GM19438 (cell line): ENCODE measurements at regions not wholly inside any gene's neighbourhood (a gene's known extent, or its start where the extent isn't known, plus 50 kb on each side); places are given as distances from the start of the nearest gene placed in this dataset.

Experiments
- ATAC-seq: cut with Tn5 transposase; IDR thresholded peaks from one replicate; pipeline ENCODE4 v1.9.1; 2021; ENCODE audit warnings: low read depth; ENCODE audit not compliant: unreplicated experiment

DNA sequence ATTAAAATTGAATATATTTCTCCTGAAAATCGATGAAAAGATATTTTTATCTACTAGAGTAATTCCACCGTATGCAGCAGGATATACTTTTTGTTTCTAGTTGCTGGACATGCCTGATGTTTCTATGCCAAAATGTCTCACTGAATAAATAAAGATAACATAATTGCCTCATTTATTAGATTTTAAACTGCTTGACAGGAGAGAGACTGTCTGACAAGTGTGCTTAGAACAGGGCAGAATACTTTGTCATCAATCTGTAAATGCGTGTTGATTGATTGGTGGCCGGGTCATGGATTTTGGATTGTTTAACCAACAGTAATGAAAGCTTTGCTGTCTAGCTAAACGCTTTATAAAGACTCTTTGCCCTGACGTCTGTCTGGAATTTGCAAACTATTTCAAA is 339.0 kb downstream of the CHRM3 start:
- no peak for ATAC-seq

DNA sequence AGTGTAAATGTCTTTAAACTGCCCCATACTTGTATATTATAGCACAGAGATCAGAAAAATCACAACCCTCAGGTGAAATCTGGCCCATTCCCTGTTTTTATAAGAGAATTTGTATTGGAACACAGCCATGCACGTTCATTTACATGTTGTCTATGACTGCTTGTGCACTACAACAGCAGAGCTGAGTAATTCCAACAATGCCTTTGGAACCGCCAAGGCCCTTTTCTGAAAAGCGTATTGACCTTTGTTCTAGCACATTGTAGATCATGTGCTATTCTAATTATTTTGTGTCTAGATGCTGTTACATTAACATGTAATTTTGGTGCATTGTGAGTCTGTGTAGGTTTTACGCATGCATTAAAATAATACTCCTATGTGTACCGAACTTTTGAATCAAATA is 339.6 kb downstream of the CHRM3 start:
- ATAC-seq, result no peak

DNA sequence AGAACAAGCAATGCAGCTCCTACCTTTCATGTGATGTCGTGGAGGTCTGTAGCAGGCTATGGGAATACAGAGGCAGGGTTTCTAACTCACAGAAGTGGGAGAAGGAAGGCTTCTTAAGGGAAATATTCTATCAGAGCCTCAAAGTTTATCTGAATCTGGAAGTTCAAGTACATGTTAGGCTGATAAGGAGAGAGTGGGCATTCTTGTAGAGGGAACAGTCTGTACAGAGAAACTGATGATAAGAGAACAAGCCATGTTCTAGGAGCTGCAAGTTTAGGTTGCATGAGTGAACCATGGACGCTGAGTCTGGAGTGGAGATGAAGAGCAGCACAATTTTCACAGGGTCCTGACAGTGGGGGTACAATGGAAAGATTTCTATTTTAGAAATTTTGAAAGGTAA is 344.0 kb downstream of the CHRM3 start:
- ATAC-seq, result no peak

DNA sequence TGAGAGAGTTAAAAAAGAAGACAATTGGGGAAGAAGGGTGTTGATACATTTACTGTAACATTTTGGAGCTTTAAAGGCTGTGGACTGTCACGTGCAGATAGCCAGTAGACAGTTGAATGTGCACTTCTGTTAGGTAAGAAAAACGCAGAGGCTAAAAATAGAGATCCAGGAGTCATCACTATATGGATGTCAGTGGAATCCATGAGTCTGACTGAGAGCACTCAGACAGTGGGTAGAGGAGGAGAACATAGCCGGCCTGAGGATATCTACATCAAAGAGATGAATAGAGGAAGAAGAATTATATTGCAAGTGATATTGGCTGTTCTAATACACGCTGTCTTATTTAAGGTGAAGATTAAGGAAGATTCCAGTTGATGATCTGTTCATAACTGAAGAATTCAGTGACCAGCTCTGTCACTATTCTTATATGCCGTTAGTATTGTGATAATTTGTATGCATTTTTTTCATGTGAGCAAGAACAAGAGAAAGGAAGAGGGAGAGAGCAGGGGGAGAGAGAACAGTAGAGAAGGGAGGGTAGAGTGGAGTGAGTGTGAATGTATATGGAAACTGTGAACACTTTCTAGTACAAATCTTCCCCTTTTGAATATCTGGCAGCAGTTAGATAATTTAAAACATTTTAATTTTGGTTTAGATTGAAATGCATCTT is 344.8 kb downstream of the CHRM3 start:
- ATAC-seq, result no peak

DNA sequence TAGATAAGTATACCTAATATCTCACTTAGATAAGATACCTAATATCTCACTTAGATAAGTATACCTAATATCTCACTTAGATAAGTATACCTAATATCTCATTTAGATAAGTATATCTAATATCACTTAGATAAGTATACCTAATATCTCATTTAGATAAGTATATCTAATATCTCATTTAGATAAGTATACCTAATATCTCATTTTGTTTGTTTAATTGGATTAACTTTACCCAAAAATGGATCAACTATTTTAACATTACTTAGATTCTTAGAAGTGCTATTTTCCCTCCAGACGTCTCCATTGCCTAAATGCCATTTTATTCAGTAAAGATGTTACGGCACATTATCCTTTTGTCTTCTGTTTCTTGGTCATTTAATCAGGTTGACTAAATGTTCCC is 346.4 kb downstream of the CHRM3 start:
- no peak for ATAC-seq

DNA sequence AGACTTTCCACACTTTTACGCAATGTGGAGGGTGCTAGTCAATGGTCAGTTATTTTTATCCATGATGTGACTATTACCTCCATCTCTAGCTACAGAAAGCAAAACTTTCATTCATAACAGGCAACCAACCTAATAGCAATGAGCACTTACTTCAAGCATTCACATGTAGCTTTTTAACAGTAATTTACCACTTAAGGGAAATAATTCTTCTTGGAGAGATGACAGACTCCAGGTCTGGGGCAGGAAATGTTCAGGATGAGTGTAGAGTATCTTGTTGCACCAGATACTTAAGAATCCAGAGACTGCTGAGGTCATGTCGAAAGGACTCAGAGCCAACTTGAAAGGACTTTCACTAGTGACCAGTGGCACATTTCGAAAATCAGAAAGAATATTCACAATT is 347.6 kb downstream of the CHRM3 start:
- no peak for ATAC-seq

DNA sequence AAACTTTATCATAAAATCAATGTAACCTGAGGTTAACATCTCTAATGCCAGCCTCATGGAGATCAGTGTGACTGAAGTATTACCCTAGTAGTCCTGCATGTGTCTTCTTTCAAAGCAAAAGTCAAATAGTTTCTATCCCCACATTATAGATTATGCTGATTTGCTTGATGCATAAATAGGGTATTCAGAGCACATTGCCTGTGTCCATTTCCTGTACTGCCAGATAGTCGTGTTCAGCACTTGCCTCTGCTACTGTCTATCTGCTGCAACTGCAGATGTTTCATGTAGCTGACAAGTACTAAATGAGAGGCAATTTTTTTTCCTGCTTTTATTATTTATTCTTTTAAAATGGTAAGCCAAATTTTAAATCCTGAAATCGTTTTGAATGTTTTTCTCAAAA is 348.7 kb downstream of the CHRM3 start:
- ATAC-seq, result no peak

DNA sequence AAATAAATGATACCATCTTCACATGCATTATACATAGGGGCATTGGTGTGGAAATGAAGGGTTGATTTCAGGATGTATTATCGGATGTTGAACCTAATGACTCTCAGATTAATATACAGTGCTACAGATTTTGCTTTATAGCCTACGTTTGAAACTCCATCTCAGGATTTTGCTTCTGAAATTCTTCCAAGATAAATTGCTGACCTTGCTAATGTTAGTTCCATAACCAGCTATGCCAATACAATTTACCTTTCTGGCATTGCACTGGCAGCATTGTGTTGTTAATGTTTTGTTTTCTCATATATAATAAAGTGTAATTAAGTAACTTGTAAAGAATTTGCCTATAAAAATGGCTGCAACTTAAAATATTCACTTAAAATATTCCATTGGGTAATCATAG is 350.1 kb downstream of the CHRM3 start:
- ATAC-seq, result no peak

DNA sequence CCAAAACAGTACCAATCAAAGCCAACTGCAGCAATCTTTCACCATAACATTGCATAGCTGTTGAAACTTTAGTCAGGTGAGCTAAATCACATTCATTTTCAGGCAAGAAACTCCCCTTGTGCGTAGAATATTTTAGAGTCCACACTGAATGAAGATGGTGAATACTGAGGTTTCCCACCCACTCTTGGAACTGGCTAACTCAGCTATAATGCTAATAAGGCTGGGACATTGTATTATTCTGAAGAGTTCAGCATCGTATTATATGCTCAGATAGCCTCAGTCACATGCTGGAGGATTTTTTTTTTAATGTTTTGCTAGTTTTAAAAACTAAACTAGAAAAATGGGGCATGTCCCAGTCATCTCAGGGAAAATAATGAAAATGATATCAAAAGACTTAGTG is 352.3 kb upstream of the FMN2 start:
- no peak for ATAC-seq

DNA sequence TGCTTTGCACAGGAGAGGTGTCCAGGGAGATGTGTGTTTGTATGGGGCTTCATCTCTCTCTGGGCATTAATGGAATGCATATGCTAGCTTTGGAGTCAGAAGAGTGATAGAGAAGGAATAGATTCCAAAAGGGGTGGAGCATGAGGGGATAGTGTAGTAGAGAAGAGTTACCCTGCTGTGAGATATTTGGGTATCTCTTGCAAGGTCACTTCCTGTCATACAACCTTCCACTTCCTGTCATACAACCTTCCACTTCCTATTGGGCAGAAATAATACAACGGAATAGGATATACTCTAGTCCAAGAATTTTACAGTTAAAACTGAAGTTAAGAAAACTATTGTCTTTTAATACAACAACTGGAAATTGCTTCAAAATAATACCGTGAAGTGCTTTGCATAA is 351.8 kb upstream of the FMN2 start:
- no peak for ATAC-seq

DNA sequence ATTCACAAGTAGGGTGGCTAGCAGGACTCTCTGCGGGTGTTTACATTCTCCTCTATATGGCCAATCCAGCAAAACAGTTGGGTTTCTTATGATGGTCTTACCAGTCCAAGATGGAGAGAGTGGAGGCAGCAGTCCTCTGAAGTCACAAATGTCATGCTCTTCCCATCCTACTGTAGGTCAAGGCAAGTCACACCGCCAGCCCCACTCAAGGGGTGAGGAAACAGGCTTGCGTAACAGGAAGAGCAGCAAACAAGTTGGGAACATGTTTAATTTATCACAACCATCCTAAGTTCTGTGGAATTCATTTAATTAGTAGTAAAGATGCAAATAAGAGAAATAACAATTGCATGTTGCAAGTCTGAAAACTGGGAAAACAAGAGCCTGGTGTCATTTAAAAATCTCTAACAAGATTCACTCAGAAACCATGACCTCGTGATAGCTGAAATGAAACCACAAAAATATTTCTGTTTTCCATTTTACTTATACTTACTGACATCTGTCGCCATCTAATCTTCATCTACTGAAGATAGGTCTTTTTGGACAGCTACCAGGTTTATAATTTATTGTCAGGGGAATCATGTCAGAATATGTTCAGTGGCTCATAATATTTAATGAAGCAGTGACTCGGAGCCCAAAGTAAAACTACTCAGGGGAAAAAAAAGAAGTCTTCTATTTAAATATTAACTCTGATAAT is 349.1 kb upstream of the FMN2 start:
- no peak for ATAC-seq

DNA sequence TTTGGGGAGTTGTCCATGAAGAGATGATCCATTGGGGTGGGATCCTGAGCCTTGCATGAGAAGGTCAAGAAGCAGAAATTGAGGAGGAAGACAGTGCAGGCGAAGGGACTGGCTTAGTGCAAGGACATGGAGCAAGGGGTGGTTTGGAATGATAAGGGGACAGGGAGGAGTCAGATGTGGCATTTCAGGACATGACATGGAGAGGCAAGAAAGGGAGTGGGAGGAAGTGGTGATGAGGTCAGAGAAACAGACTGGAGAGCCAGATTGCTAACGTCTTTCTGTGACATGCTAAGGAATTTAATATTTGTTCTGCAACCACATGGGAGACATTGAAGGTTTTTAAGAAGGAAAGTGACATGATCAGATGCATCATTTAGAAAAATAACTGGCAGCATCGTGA is 346.8 kb upstream of the FMN2 start:
- ATAC-seq, result no peak

DNA sequence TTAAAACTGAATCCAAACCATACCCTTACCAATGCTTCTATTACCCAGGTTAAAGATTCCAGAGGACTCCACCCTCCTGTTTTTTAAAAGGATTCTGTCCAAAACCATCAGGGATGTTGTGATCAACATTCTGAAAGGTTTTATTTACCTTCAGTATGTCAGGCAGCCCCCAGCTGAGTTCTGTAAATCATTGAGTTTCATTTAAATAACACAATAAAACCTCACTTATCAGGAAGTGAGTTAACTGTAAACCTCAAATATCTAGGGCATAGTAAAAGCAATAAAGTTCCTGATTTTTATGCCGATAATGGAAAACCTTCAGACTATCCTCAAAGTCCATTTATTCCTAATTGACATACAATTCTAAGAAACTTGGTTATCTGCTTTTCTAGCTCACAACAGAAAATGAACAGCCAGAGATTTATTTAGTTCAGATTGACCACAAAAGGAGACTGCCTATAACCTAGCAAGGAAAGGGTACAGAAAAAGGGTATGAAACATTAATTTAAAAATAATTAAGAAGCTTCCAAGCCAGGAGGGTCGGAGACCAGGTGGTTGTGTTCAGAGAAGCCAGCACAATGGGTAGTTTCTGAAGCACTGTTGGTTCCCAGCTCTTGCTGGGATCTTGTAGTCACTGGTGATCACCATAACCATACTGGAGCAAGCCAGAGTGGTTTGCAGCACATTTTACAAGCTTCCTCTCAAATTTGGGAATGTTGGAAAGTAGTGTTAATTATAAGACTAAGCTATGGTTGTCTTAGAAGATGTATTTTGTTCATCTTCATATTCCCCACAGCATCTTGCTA is 336.4 kb upstream of the FMN2 start:
- no peak for ATAC-seq

DNA sequence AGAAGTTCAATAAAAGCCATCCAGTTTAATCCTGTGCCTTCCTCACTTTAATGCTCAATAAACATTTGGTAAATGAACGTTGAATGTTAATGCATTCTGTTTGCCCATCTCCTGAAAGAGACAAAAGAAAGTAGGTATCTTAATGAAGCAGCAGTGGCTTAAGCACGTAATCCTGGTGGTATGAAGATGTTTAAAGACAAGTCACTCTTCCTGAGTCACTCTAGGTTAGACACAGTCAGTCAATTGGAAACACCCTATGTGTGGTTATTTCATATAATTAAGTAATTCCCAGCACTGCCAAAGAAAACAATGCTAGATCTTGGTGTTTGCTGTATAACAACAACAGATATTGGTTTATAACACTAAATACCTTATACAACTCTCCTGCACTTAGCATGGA is 334.0 kb upstream of the FMN2 start:
- no peak for ATAC-seq

DNA sequence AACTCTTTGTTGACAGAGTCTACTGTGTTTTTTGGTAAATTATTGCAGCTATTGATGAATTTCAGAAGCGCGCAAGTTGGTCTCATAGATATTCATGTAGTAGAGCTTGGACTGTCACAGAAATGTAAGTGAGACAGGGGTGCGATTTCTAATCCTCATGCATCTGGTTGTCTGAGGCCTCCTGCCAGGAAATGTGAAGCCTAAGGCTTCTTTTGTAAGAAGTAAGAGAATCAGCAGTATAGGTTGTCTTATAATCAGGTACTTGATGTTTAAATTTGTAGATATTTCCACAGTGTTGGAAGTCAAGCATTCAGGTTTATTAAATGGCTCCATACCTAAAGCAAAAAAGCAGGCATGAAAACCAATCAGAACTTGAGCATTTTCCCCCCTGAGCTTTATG is 332.9 kb upstream of the FMN2 start:
- ATAC-seq, result no peak

DNA sequence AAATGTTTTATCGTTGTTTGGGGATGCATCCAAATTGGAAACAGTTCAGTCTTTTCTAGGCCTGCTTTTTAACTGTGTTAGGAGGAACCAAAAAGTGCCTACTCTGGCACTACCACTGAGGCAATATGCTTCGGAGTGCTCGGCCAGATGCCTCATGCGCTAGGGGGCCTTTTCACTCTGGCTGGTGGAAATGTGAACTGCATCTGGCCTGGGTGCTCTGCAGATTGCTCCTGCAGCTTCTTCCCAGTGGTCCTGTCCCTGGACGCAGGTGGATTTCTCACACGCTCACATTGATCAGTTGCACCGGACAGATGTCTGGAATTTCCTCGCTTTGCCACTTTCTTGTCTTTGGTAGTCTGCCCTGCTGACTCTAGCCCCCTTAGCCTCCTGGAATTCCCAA is 330.2 kb upstream of the FMN2 start:
- no peak for ATAC-seq

DNA sequence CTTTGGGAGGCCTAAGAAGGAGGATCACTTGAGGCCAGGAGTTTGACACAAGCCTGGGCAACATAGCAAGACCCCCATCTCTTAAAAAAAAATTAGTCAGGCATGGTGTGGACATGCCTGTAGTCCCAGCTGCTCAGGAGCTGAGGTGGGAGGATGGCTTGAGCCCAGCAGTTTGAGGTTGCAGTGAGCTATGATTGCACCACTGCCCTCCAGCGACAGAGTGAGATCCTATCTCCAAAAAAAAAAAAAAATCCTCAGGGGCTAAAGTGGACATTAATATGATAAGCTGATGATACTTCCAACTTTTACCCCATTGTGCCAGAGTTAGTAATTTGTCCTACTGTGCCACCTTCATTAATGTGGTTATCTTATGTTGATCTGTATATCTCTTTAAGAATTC is 327.8 kb upstream of the FMN2 start:
- no peak for ATAC-seq

DNA sequence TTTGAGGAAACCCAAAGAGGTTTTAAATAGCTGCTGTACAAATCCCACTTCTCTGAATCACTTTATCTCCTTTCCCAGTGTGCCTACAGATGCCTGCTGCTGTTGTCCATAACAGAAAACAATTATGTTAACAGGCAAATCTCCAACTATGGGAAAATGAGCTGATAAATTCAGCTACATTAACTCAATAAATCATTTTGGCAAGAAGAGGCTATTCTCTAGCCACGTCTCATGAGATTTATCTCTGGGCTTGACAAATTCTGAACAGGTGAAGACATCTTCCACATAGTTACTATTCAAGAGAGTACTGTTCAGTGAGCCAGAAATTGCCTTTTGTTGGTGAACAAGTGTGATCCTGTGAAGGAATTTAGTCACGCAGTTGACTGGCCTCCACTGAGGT is 327.1 kb upstream of the FMN2 start:
- ATAC-seq, result no peak

DNA sequence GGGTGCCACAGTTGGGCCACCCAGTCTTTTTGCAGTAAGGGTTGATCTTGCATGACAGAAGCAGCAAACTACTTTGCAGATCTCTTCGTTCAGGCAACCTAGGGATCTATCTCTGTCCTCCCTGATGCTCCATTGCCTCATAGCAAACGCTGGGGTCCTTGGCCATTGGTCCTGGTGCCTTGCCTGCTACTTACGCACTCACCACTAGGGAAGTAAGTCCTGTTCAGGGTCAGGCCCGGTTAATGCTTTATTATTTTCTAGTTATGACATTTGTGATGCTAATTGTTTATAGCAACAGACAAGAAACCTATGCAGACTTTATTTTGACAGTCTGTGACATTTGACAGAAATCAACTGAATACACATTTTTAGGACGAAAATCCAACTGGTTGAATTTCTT is 326.5 kb upstream of the FMN2 start:
- ATAC-seq, result no peak

DNA sequence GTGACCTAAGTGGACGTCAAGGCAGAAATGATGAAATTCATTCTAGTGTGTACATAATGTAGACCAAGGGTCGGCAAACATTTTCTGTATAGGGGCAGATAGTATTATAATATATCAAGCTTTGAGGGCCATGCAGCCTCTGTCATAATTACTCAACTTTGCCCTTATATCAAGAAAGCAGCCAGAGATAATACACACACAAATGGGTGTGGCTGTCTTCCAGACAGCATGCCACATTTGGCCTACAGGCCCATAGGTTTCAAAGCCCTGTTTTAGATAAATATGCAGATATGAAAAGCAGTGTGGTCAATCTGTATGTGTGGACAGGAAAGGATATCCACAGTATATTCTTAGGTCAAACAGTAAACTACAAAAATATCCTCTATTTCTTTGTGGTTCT is 320.1 kb upstream of the FMN2 start:
- ATAC-seq, result no peak

DNA sequence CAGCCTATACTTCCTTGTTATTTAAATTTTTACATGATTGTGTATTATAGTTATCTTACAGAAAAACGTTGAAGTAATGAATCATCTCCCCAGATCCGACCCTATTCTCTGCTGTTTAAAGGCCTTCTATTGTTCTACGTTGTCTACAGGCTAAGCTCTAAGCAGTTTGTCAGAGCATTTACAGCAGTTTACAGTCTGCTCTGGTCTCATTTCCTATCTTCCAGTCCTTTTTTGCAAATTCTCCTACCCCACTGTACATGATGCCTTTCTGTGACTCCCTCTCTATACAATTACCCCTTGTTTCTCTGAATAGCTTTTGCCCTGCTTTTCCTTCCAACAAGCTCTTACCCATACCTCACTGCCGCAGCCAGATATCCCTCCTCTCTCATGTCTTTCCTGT is 319.2 kb upstream of the FMN2 start:
- ATAC-seq, result no peak

DNA sequence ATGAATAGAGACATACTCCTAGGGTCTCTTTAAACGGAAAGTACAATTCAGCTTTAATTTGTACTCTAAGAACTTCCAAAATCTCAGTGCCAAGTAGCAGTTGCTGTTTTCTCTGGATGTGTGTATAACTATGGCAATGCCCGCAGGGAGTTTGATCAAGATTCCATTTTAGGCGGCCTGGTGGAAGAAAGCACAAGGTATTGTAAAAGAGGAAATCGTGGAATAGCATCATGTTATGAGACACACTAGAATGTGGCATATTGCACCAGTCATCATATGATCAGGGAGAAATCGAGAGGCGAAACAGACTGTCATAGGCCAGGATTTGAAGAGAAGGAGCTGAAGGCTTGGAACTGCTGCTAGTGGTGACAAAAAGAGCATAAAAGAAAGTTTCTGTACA is 316.2 kb upstream of the FMN2 start:
- ATAC-seq, result no peak
